Ovary (tissue), 7 donors: ENCODE measurements at regions not wholly inside any gene's neighbourhood (a gene's known extent, or its start where the extent isn't known, plus 50 kb on each side); places are given as distances from the start of the nearest gene placed in this dataset.

Source experiments
- DNase-seq, 5 donors: peaks; one replicate each; pipeline ENCODE4 v3.0.0-alpha.2; 2019 to 2020
- H3K27ac ChIP-seq, 2 donors: fragments of 200-600 bp; one replicate each; pipeline versions ENCODE4 v1.5.1 to v1.8.0; 2019 to 2022
- H3K27me3 ChIP-seq: fragments of 200-600 bp; one replicate; pipeline ENCODE4 v1.8.0; 2022
- H3K36me3 ChIP-seq: fragments of 200-600 bp; sonication (generic); one replicate; pipeline ENCODE4 v1.5.1; 2019
- H3K4me1 ChIP-seq: one replicate; pipeline ENCODE4 v1.8.1; 2013; ENCODE audit warnings: mild to moderate bottlenecking, moderate library complexity; ENCODE audit not compliant: insufficient read depth
- H3K4me3 ChIP-seq: fragments of 200-600 bp; sonication (generic); one replicate; pipeline ENCODE4 v1.5.1; 2017
- H3K9me3 ChIP-seq, 2 donors: fragments of 200-600 bp in 1 of 2; sonication (generic) in 1 of 2; one replicate each; pipeline versions ENCODE4 v1.5.1 to v1.8.1; 2013 to 2019; ENCODE audit warnings: mild to moderate bottlenecking in 1 of 2, moderate library complexity in 1 of 2
- CTCF ChIP-seq, 3 donors: fragments of 450-650 bp in 2 of 3; fragments of 200-600 bp in 1 of 3; IDR thresholded peaks; one replicate each; pipeline versions ENCODE4 v1.5.1 to v1.8.0; 2016 to 2022; ENCODE audit warnings: antibody characterized with exemption in 3 of 3, mild to moderate bottlenecking in 1 of 3
- EP300 ChIP-seq: sonication (generic); formaldehyde crosslinking; IDR thresholded peaks from one replicate; pipeline ENCODE4 v1.6.1; 2017; ENCODE audit warnings: antibody characterized with exemption
- POLR2A ChIP-seq: fragments of 450-650 bp; IDR thresholded peaks from one replicate; pipeline ENCODE4 v1.6.1; 2017; ENCODE audit warnings: antibody characterized with exemption, mild to moderate bottlenecking, moderate library complexity
- WGBS, 3 donors: extraction: QIAGEN DNeasy Blood & Tissue Kit in 1 of 3; methylation state at CpG; one replicate each; pipeline versions ENCODE4 v1.1.5 to v1.1.7; 2013 to 2017; 5-methylcytosine and 5-hydroxymethylcytosine counted together
- intact Hi-C, 4 donors: fragments of 100-400 bp; cut with DNase I; formaldehyde crosslinking; loops; one replicate each; pipeline versions ENCODE4 v1.11.0 to v1.15.1; 2022 to 2023
- donor health status: DM: no; HTN: no; CAD: no; lungs with moderate emphysema.
- donor health status: DM: no; HTN: no; CAD: no.
- donor health status: Bipolar disorder and iron deficiency.
- donor health status: DM: no; HTN: no; CAD: no.
- donor health status: DM: yes; HTN: yes; CAD: no.

DNA sequence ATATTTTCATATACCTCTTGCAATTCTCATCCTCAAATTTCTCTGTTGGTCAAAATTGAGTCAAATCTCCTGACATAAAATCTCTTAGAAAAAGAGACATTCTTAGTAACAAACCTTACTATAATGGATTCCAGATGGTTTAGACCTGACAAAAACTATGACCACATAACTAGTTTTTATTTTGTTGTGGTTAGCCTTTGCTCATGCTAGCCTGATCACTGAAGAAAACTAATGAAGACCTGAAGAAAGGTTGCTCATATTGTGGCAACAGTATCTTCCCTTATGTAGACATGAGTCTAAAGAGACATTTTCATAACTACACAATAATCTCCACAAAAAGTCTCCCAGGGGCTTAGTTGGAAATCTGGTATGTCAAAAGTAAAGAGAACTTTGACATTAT is 274.1 kb upstream of the TMEM161B start:
- DNase-seq: no peak
- H3K27ac ChIP-seq: no peak overlapping the region
- no peaks in the 10 kb centered on the region for H3K9me3 ChIP-seq
- no peak overlapping the region for H3K4me3 ChIP-seq
- no peaks in the 10 kb centered on the region for H3K27me3 ChIP-seq
- no peaks in the 10 kb centered on the region for H3K36me3 ChIP-seq
- intact Hi-C loops: no loop called here
- TF ChIP-seq CTCF (IDR thresholded peaks at IDR 0.05) (no peak), POLR2A (no peak), EP300 (no peak)
- no peaks in the 10 kb centered on the region for H3K4me1 ChIP-seq

DNA sequence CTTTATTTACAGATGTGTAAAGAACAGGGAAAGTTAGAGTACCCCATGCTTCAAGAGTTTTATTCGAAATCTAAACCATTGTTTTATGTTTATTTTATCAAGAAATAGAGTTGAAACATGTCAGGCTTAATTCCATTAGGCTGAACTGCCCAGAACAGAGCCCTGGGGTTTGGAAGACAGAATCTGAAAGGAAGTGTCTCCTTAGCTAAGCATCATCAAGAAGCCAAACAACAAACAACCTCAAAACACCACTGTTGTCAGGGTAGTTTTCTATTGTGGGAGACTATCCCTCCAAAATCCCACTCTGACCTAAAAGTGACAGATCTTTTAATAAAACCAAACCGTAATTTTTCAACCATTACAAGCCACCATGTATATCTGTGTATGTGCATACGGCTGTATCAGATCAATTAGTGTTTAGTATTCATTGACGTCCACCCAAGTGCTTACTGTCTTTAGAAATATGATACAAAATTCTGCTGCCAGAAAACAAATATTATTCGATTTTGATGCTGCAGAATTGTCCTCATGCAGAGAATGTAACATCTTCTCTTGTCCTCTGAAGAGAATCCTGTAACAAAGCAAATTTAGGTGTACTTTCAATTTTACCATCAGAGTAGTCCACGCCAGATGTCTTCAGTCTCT is 271.9 kb upstream of the TMEM161B start:
- H3K36me3 ChIP-seq: no peaks in the 10 kb centered on the region
- WGBS, 3 donors: 60 to 62% (median 60%) methylated on average over 6 of the region's 6 CpGs
- no peaks in the 10 kb centered on the region for H3K27me3 ChIP-seq
- no peak for TF ChIP-seq EP300
- TF ChIP-seq CTCF (IDR thresholded peaks at IDR 0.05): no peak
- no peak for TF ChIP-seq POLR2A
- H3K9me3 ChIP-seq: no peaks in the 10 kb centered on the region
- no peaks in the 10 kb centered on the region for H3K4me1 ChIP-seq
- no peak overlapping the region for H3K27ac ChIP-seq
- no peak overlapping the region for H3K4me3 ChIP-seq
- no peak for DNase-seq
- intact Hi-C loops: no loop called here

DNA sequence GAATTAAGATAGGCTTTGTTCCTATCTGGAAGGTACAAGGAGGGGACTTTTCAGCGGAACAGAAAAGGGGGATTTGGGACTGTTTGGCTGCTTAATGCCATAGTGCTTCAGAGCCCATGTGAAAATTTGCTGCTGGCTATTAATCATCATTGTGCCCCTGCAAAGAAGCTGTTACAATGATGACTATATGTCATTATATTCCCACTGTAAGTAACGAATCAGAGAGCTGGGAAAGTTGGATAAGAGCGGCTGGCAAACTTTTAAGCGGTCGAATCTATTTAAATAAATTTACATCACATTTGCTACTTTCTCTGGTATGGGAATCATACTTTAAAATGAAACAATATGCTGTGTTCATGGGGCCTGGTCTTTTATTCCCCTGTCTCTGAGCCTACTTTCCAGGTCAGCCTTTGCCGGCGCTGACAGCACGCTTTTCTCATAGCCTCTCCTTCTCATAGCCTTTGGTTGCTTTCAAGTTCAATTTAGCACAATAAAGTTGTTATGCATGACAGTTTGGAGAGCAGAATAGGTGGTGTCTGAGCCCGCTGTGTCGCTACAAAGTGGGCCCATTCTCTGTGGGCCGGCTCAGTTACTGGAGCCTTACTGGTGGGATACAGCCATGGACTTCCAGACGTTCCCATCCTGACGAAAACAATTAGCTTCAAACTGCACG is 271.2 kb upstream of the TMEM161B start:
- Histone ChIP-seq H3K9me3 (no peaks in the 10 kb centered on the region), H3K27ac (no peak overlapping the region), H3K36me3 (no peaks in the 10 kb centered on the region), H3K4me3 (no peak overlapping the region), H3K27me3 (no peaks in the 10 kb centered on the region), H3K4me1 (no peaks in the 10 kb centered on the region)
- no peak for DNase-seq
- intact Hi-C loops: no loop called here
- 43 to 54% (median 50%) methylated on average over 14 of the region's 14 CpGs for WGBS, 3 donors
- TF ChIP-seq CTCF (IDR thresholded peaks at IDR 0.05) (no peak), EP300 (no peak), POLR2A (no peak)

GRCh38 chr5:88539026-88539425 is 270.4 kb upstream of the TMEM161B start:
- TF ChIP-seq CTCF (IDR thresholded peaks at IDR 0.05) (no peak), EP300 (no peak), POLR2A (no peak)
- DNase-seq: no peak
- H3K27me3 ChIP-seq: no peaks in the 10 kb centered on the region
- H3K4me1 ChIP-seq: no peaks in the 10 kb centered on the region
- WGBS, 3 donors: 70 to 75% (median 71%) methylated on average over 4 of the region's 4 CpGs
- no peak overlapping the region for H3K4me3 ChIP-seq
- intact Hi-C loops: no loop called here
- no peak overlapping the region for H3K27ac ChIP-seq
- H3K9me3 ChIP-seq: no peaks in the 10 kb centered on the region
- no peaks in the 10 kb centered on the region for H3K36me3 ChIP-seq
